22Rv1 (cell line): ENCODE measurements at regions not wholly inside any gene's neighbourhood (a gene's known extent, or its start where the extent isn't known, plus 50 kb on each side); places are given as distances from the start of the nearest gene placed in this dataset.

Source experiments
- CTCF ChIP-seq: fragments of 450-650 bp; IDR thresholded peaks from 2 replicates; pipeline ENCODE4 v1.5.1; 2017; ENCODE audit warnings: mild to moderate bottlenecking
- ZFX ChIP-seq: fragments of 450-650 bp; IDR thresholded peaks from 2 replicates; pipeline ENCODE4 v1.6.1; 2017; ENCODE audit warnings: antibody characterized with exemption, borderline replicate concordance

- TF ChIP-seq CTCF (no peak), ZFX (no peak)
Measured at GRCh38 chr20:54407459-54407858, 67.9 kb upstream of the DOK5 start.
